HCT116 (cell line): ENCODE measurements at regions not wholly inside any gene's neighbourhood (a gene's known extent, or its start where the extent isn't known, plus 50 kb on each side); places are given as distances from the start of the nearest gene placed in this dataset.

ENCODE experiments used
- CEBPB ChIP-seq: IDR thresholded peaks from 2 replicates; pipeline ENCODE4 v1.6.1; 2012; ENCODE audit warnings: low read depth
- EZH2 ChIP-seq: fragments of 200-600 bp; sonication (generic); IDR thresholded peaks from 2 replicates; pipeline ENCODE4 v1.6.1; 2017; ENCODE audit warnings: antibody characterized with exemption, mixed run types
- EZH2phosphoT487 ChIP-seq: fragments of 200-600 bp; IDR thresholded peaks from 2 replicates; pipeline ENCODE4 v1.6.1; 2018; ENCODE audit warnings: antibody characterized with exemption, borderline replicate concordance
- POLR2A ChIP-seq: IDR thresholded peaks from 2 replicates; pipeline ENCODE4 v1.7.0; 2011; ENCODE audit warnings: borderline replicate concordance; ENCODE audit not compliant: insufficient read depth, insufficient read length; ENCODE audit errors: extremely low read depth
- POLR2AphosphoS5 ChIP-seq: IDR thresholded peaks from 2 replicates; pipeline ENCODE4 v1.6.1; 2011; ENCODE audit warnings: mild to moderate bottlenecking, low read depth, low read length, moderate library complexity
- SIN3A ChIP-seq: IDR thresholded peaks from 2 replicates; pipeline ENCODE4 v1.6.1; 2012; ENCODE audit warnings: low read depth
- SP1 ChIP-seq: IDR thresholded peaks from 2 replicates; pipeline ENCODE4 v1.6.1; 2012; ENCODE audit warnings: low read depth
- SRF ChIP-seq: IDR thresholded peaks from 2 replicates; pipeline ENCODE4 v1.6.1; 2012; ENCODE audit warnings: low read depth
- ZNF274 ChIP-seq: fragments of 200-500 bp; sonication (Bioruptor generic); IDR thresholded peaks from 2 replicates; pipeline ENCODE4 v1.6.1; 2014; ENCODE audit warnings: mild to moderate bottlenecking, low read depth, low read length, inconsistent platforms
- TF ChIP-seq, protein P1 (sequence below): IDR thresholded peaks from 2 replicates; pipeline ENCODE4 v1.6.1; 2012; ENCODE audit warnings: low read depth
- TF ChIP-seq, protein P2 (sequence below), 3 experiments: fragments of 200-600 bp in 1 of 3; sonication (generic) in 1 of 3; IDR thresholded peaks in 2 of 3; conservative IDR thresholded peaks in 1 of 3; 2 replicates each; pipeline ENCODE4 v1.5.1; 2012 to 2017; ENCODE audit warnings: low read depth in 2 of 3, low read length in 2 of 3, antibody characterized with exemption in 1 of 3, borderline replicate concordance in 1 of 3, control low read depth in 1 of 3, mild to moderate bottlenecking in 1 of 3, mixed read lengths in 1 of 3, mixed run types in 1 of 3, moderate library complexity in 1 of 3; ENCODE audit not compliant: insufficient read depth in 1 of 3
- TF ChIP-seq, protein P3 (sequence below): IDR thresholded peaks from 2 replicates; pipeline ENCODE4 v1.6.1; 2012

DNA sequence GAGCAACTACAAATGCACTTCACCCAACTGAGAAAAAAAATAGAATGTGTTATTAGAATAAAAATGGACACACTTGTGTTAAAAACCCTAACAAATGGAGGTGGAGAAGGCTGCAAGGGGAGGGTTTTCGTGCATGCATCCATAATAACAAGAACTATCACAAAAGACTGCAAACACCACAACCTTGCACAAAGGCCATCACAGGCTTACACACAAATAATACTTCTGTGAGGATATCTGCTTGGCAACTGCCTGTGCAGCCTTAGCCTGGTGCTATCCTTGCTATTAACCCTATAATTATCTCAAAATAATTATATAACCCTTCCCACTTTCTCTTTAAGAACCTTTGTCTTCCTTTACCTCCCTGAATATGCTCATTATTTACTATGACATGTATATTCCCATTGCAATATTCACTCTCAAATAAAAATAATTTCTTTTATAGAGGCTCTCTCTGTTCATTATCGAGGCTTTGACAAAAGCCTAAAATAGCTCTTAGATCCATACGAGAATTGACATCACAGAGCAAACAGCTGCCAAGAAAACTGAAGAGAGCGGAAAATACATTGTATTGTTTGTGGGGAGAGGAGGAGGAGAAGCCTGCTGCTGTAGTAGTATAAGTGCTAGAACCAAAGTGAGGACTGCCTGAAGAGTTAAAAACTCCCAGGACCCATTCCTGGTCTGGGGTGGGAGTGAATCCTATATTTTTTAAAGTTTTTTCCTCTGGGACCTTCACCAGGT, 1768.7 kb downstream of the BRINP3 start:
- TF ChIP-seq, protein P1, sequence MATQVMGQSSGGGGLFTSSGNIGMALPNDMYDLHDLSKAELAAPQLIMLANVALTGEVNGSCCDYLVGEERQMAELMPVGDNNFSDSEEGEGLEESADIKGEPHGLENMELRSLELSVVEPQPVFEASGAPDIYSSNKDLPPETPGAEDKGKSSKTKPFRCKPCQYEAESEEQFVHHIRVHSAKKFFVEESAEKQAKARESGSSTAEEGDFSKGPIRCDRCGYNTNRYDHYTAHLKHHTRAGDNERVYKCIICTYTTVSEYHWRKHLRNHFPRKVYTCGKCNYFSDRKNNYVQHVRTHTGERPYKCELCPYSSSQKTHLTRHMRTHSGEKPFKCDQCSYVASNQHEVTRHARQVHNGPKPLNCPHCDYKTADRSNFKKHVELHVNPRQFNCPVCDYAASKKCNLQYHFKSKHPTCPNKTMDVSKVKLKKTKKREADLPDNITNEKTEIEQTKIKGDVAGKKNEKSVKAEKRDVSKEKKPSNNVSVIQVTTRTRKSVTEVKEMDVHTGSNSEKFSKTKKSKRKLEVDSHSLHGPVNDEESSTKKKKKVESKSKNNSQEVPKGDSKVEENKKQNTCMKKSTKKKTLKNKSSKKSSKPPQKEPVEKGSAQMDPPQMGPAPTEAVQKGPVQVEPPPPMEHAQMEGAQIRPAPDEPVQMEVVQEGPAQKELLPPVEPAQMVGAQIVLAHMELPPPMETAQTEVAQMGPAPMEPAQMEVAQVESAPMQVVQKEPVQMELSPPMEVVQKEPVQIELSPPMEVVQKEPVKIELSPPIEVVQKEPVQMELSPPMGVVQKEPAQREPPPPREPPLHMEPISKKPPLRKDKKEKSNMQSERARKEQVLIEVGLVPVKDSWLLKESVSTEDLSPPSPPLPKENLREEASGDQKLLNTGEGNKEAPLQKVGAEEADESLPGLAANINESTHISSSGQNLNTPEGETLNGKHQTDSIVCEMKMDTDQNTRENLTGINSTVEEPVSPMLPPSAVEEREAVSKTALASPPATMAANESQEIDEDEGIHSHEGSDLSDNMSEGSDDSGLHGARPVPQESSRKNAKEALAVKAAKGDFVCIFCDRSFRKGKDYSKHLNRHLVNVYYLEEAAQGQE: no peak
- TF ChIP-seq SIN3A (no peak), POLR2AphosphoS5 (no peak), SRF (no peak), ZNF274 (no peak), EZH2phosphoT487 (no peak), POLR2A (no peak), CEBPB (no peak), EZH2 (no peak), SP1 (no peak)
- TF ChIP-seq, protein P2, sequence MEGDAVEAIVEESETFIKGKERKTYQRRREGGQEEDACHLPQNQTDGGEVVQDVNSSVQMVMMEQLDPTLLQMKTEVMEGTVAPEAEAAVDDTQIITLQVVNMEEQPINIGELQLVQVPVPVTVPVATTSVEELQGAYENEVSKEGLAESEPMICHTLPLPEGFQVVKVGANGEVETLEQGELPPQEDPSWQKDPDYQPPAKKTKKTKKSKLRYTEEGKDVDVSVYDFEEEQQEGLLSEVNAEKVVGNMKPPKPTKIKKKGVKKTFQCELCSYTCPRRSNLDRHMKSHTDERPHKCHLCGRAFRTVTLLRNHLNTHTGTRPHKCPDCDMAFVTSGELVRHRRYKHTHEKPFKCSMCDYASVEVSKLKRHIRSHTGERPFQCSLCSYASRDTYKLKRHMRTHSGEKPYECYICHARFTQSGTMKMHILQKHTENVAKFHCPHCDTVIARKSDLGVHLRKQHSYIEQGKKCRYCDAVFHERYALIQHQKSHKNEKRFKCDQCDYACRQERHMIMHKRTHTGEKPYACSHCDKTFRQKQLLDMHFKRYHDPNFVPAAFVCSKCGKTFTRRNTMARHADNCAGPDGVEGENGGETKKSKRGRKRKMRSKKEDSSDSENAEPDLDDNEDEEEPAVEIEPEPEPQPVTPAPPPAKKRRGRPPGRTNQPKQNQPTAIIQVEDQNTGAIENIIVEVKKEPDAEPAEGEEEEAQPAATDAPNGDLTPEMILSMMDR (IDR thresholded peaks at IDR 0.05 in 2 of 3, conservative IDR thresholded peaks at IDR 0.05 in 1 of 3; ENCODE audit: borderline replicate concordance in 1 of 3, insufficient read depth in 1 of 3, low read depth in 2 of 3, low read length in 2 of 3): no peak
- TF ChIP-seq, protein P3, sequence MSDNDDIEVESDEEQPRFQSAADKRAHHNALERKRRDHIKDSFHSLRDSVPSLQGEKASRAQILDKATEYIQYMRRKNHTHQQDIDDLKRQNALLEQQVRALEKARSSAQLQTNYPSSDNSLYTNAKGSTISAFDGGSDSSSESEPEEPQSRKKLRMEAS: no peak
